PC-9 (cell line): ENCODE measurements at regions not wholly inside any gene's neighbourhood (a gene's known extent, or its start where the extent isn't known, plus 50 kb on each side); places are given as distances from the start of the nearest gene placed in this dataset.
"Not testable (repeated sequence)": the region's sequence is repeated elsewhere in the genome, so short reads cannot be mapped to it uniquely, and the experiment has no call there.

Source experiments
- BruUV-seq: library from RNA; stranded (reverse); fragments of 400-500 nt; replicated peaks from 2 replicates; lab custom pipeline; 2021; lab: Mats Ljungman, UMichigan
- CTCF ChIA-PET: fragments of 300-600 bp; sonication (Branson Sonifier 250); formaldehyde crosslinking; loops from one replicate; lab custom pipeline; 2022; ENCODE audit warnings: antibody characterized with exemption; lab: Charles Lee
- POLR2A ChIA-PET: fragments of 300-600 bp; sonication (Branson Sonifier 250); formaldehyde crosslinking; loops from one replicate; lab custom pipeline; 2022; ENCODE audit warnings: antibody characterized with exemption; ENCODE audit not compliant: unreplicated experiment; lab: Charles Lee
- DNase-seq, 2 experiments: peaks; one replicate each; pipeline versions ENCODE4 v3.0.0 to v3.0.0-alpha.2; 2015 to 2022; ENCODE audit warnings: mixed read lengths in 1 of 2
- H2AFZ ChIP-seq: fragments of 200-600 bp; sonication (generic); 2 replicates; pipeline ENCODE4 v1.8.1; 2017; ENCODE audit warnings: antibody characterized with exemption
- H3F3A ChIP-seq: fragments of 200-600 bp; sonication (generic); 2 replicates; pipeline ENCODE4 v1.8.1; 2017; ENCODE audit warnings: antibody characterized with exemption, mild to moderate bottlenecking, low read depth; ENCODE audit not compliant: insufficient read depth
- H3K27ac ChIP-seq: fragments of 200-600 bp; sonication (generic); 2 replicates; pipeline ENCODE4 v1.6.1; 2016; ENCODE audit warnings: mixed run types
- H3K27me3 ChIP-seq: fragments of 200-600 bp; sonication (generic); 2 replicates; pipeline ENCODE4 v1.6.1; 2016; ENCODE audit warnings: low read depth, mixed run types; ENCODE audit not compliant: insufficient read depth
- H3K36me3 ChIP-seq: fragments of 200-600 bp; sonication (generic); 2 replicates; pipeline ENCODE4 v1.6.1; 2016; ENCODE audit warnings: low read depth, mixed run types
- H3K4me1 ChIP-seq: fragments of 200-600 bp; sonication (generic); replicated peaks from 2 replicates; pipeline ENCODE4 v1.6.1; 2016; ENCODE audit warnings: mixed run types; ENCODE audit not compliant: insufficient read depth
- H3K4me2 ChIP-seq: fragments of 200-600 bp; sonication (generic); 2 replicates; pipeline ENCODE4 v1.6.1; 2017; ENCODE audit warnings: mixed run types
- H3K4me3 ChIP-seq: fragments of 200-600 bp; sonication (generic); 2 replicates; pipeline ENCODE4 v1.6.1; 2016; ENCODE audit warnings: mixed run types
- H3K79me2 ChIP-seq: fragments of 200-600 bp; sonication (generic); 2 replicates; pipeline ENCODE4 v1.6.1; 2017; ENCODE audit warnings: low read depth, mixed run types
- H3K9me2 ChIP-seq: fragments of 200-600 bp; sonication (generic); 2 replicates; pipeline ENCODE4 v1.8.1; 2017; ENCODE audit warnings: mild to moderate bottlenecking; ENCODE audit not compliant: insufficient read depth
- H3K9me3 ChIP-seq: fragments of 200-600 bp; sonication (generic); 2 replicates; pipeline ENCODE4 v1.8.1; 2016; ENCODE audit warnings: low read depth; ENCODE audit not compliant: insufficient read depth
- H4K20me1 ChIP-seq: fragments of 200-600 bp; sonication (generic); 2 replicates; pipeline ENCODE4 v1.8.1; 2017; ENCODE audit not compliant: insufficient read depth
- CTCF ChIP-seq: fragments of 200-600 bp; sonication (generic); conservative IDR thresholded peaks from 2 replicates; pipeline ENCODE4 v1.6.1; 2017; ENCODE audit warnings: mixed run types, antibody characterized with exemption, mild to moderate bottlenecking, moderate library complexity
- EZH2 ChIP-seq: fragments of 200-600 bp; sonication (generic); IDR thresholded peaks from 2 replicates; pipeline ENCODE4 v1.8.0; 2017; ENCODE audit warnings: antibody characterized with exemption, low read depth
- intact Hi-C: fragments of 100-400 bp; cut with micrococcal nuclease; formaldehyde crosslinking; loops from one replicate; pipeline ENCODE4 v1.10.0; 2022; ENCODE audit not compliant: unreplicated experiment

- Histone ChIP-seq H3F3A (no peaks in the 10 kb centered on the region), H3K4me3 (no peak overlapping the region), H3K27ac (no peak overlapping the region), H3K4me1 (no peaks in the 10 kb centered on the region), H3K27me3 (no peaks in the 10 kb centered on the region), H3K9me3 (no peaks in the 10 kb centered on the region), H3K36me3 (no peaks in the 10 kb centered on the region), H3K9me2 (no peaks in the 10 kb centered on the region; the same call in 1 of the 2 replicates), H4K20me1 (no peaks in the 10 kb centered on the region), H2AFZ (no peak overlapping the region), H3K4me2 (no peak overlapping the region), H3K79me2 (no peaks in the 10 kb centered on the region)
- ChIA-PET POLR2A (no interaction called here), CTCF (no interaction called here)
- no peak for DNase-seq
- no TSS peak for BruUV-seq
- no peak for TF ChIP-seq EZH2
- TF ChIP-seq CTCF = no peak
- intact Hi-C loops = no loop called here
Observed at GRCh38 chr21:17214801-17215200, 298.0 kb upstream of the CXADR start.

GRCh38 chr21:17219050-17219449 is 293.8 kb upstream of the CXADR start:
- H3K9me3 ChIP-seq, H2AFZ ChIP-seq, DNase-seq, H3K4me2 ChIP-seq, H3K79me2 ChIP-seq, BruUV-seq, H3F3A ChIP-seq, H3K4me3 ChIP-seq, H3K27ac ChIP-seq, H3K9me2 ChIP-seq, H3K36me3 ChIP-seq, H4K20me1 ChIP-seq, H3K27me3 ChIP-seq, CTCF ChIA-PET, intact Hi-C loops, POLR2A ChIA-PET, H3K4me1 ChIP-seq: not testable (repeated sequence)

GRCh38 chr21:17231124-17231523 is 281.7 kb upstream of the CXADR start:
- intact Hi-C loops = no loop called here
- Histone ChIP-seq H4K20me1 (no peaks in the 10 kb centered on the region), H3K79me2 (no peaks in the 10 kb centered on the region), H3K4me2 (no peak overlapping the region), H3K27ac (no peak overlapping the region), H3F3A (no peaks in the 10 kb centered on the region), H3K27me3 (no peaks in the 10 kb centered on the region), H3K4me3 (no peak overlapping the region), H3K36me3 (no peaks in the 10 kb centered on the region), H3K4me1 (no peaks in the 10 kb centered on the region), H2AFZ (no peak overlapping the region), H3K9me2 (no peaks in the 10 kb centered on the region), H3K9me3 (no peaks in the 10 kb centered on the region)
- BruUV-seq = no TSS peak
- POLR2A ChIA-PET = no interaction called here
- CTCF ChIA-PET = no interaction called here
- no peak for DNase-seq
- TF ChIP-seq EZH2 (no peak), CTCF (peak; percentile 20; the same call in 1 of the 2 replicates)

- H3K36me3 ChIP-seq = no peaks in the 10 kb centered on the region
- intact Hi-C loops = no loop called here
- no peak overlapping the region for H3K4me3 ChIP-seq
- no peak overlapping the region for H2AFZ ChIP-seq
- TF ChIP-seq CTCF (no peak), EZH2 (no peak)
- no peaks in the 10 kb centered on the region for H3F3A ChIP-seq
- BruUV-seq = no TSS peak
- H3K27ac ChIP-seq = no peak overlapping the region
- no peaks in the 10 kb centered on the region for H3K79me2 ChIP-seq
- H3K4me2 ChIP-seq = no peak overlapping the region
- DNase-seq = no peak
- POLR2A ChIA-PET = no interaction called here
- no peaks in the 10 kb centered on the region for H3K9me3 ChIP-seq
- H3K4me1 ChIP-seq = no peaks in the 10 kb centered on the region
- no peaks in the 10 kb centered on the region for H4K20me1 ChIP-seq
- CTCF ChIA-PET = no interaction called here
- H3K9me2 ChIP-seq = no peaks in the 10 kb centered on the region
- H3K27me3 ChIP-seq = no peaks in the 10 kb centered on the region
Observed at GRCh38 chr21:17231771-17232170, 281.1 kb upstream of the CXADR start.
